HFFc6 (cell line): ENCODE measurements at regions not wholly inside any gene's neighbourhood (a gene's known extent, or its start where the extent isn't known, plus 50 kb on each side); places are given as distances from the start of the nearest gene placed in this dataset.

Experiments used
- DNase-seq: peaks from one replicate; pipeline ENCODE4 v3.0.0-alpha.2; 2018
- H3K27ac Mint-ChIP-seq: 2 replicates; pipeline ENCODE4 v1.8.0; 2020; ENCODE audit warnings: mild to moderate bottlenecking, mixed read lengths
- H3K27me3 Mint-ChIP-seq: 2 replicates; pipeline ENCODE4 v1.8.0; 2021; ENCODE audit warnings: mild to moderate bottlenecking, moderate library complexity, mixed read lengths; ENCODE audit not compliant: insufficient read depth
- H3K36me3 Mint-ChIP-seq: 2 replicates; pipeline ENCODE4 v1.8.0; 2021; ENCODE audit warnings: low read depth, mixed read lengths
- H3K4me1 Mint-ChIP-seq: 2 replicates; pipeline ENCODE4 v1.8.0; 2020; ENCODE audit warnings: low read depth, mixed read lengths
- H3K4me3 Mint-ChIP-seq: 2 replicates; pipeline ENCODE4 v1.8.0; 2020; ENCODE audit warnings: mild to moderate bottlenecking, moderate library complexity, mixed read lengths
- H3K9me3 Mint-ChIP-seq: 2 replicates; pipeline ENCODE4 v1.8.0; 2020; ENCODE audit warnings: mild to moderate bottlenecking, mixed read lengths
- CTCF ChIP-seq: fragments of 200-600 bp; sonication (generic); IDR thresholded peaks from 2 replicates; pipeline ENCODE4 v1.5.0; 2021; ENCODE audit warnings: antibody characterized with exemption, mild to moderate bottlenecking

DNA sequence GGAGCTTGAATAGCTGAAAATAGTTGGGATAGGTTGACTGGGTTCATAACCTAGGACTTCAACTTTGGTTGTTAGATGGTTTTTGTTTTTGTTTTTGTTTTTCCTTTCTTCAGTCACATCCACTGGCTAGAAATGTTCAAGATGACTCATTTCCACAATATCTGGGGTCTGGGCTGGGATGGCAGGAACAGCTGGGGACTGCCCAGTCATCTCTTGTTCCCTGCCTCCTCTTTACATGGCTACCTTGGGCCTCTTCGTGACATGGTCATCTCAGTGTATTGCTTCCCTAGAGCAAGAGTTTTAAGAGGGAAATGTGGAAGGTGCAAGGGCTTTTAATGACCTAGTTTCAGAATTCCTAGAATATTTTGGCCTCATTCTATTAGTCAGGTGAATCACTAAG is 915.8 kb downstream of the XPNPEP1 start:
- DNase-seq, result no peak
- no peak overlapping the region for H3K4me3 Mint-ChIP-seq
- TF ChIP-seq CTCF, result no peak
- H3K9me3 Mint-ChIP-seq, result no peaks in the 10 kb centered on the region
- peaks cover 10% of the 10 kb centered on the region; the same call in 1 of the 2 replicates for H3K4me1 Mint-ChIP-seq
- no peaks in the 10 kb centered on the region for H3K27me3 Mint-ChIP-seq
- H3K36me3 Mint-ChIP-seq, result no peaks in the 10 kb centered on the region
- H3K27ac Mint-ChIP-seq, result no peak overlapping the region

DNA sequence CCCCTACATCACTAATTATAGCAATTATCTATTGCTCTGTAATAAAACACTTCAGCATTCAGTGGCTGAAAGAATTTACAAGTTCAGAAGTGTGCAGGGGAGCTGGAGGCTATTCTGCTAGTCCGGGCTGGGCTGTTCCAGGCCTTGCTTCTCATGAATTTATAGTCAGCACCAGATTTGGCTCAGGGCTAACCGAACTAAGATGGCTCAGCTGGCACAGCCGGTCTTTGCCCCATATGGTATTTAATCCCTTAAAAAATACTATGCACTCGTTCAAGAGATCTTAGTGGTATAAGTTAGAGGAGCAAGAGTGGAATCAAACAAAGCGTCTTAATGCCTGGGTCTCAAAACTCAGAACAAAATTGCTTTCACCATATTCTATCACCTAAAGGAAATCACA is 932.9 kb downstream of the XPNPEP1 start:
- Mint-ChIP-seq H3K4me1 (no peaks in the 10 kb centered on the region), H3K27me3 (peaks cover 3% of the 10 kb centered on the region; the same call in 1 of the 2 replicates), H3K27ac (no peak overlapping the region), H3K36me3 (no peaks in the 10 kb centered on the region), H3K4me3 (no peak overlapping the region), H3K9me3 (no peaks in the 10 kb centered on the region; the same call in 1 of the 2 replicates)
- DNase-seq, result no peak
- no peak for TF ChIP-seq CTCF

- Mint-ChIP-seq H3K27me3 (peaks cover 3% of the 10 kb centered on the region; the same call in 1 of the 2 replicates), H3K36me3 (no peaks in the 10 kb centered on the region), H3K27ac (no peak overlapping the region), H3K4me1 (no peaks in the 10 kb centered on the region), H3K4me3 (no peak overlapping the region), H3K9me3 (no peaks in the 10 kb centered on the region; the same call in 1 of the 2 replicates)
- DNase-seq, result no peak
- TF ChIP-seq CTCF, result no peak
Measured at GRCh38 chr10:108989976-108990375, 933.3 kb downstream of the XPNPEP1 start.

- Mint-ChIP-seq H3K4me1 (no peaks in the 10 kb centered on the region), H3K27ac (no peak overlapping the region), H3K36me3 (peaks cover 2% of the 10 kb centered on the region; the same call in 1 of the 2 replicates), H3K27me3 (no peaks in the 10 kb centered on the region), H3K4me3 (no peak overlapping the region), H3K9me3 (peaks cover 13% of the 10 kb centered on the region)
- TF ChIP-seq CTCF, result no peak
- DNase-seq, result no peak
Measured at GRCh38 chr10:108982159-108982558, 941.2 kb downstream of the XPNPEP1 start.

- Mint-ChIP-seq H3K9me3 (peaks cover 20% of the 10 kb centered on the region), H3K36me3 (peaks cover 9% of the 10 kb centered on the region; the same call in 1 of the 2 replicates), H3K27me3 (no peaks in the 10 kb centered on the region), H3K4me3 (no peak overlapping the region), H3K27ac (no peak overlapping the region), H3K4me1 (no peaks in the 10 kb centered on the region)
- DNase-seq, result no peak
- TF ChIP-seq CTCF, result no peak
Measured at GRCh38 chr10:108980869-108981268, 942.4 kb downstream of the XPNPEP1 start.
